ENCODE measurements at regions not wholly inside any gene's neighbourhood (a gene's known extent, or its start where the extent isn't known, plus 50 kb on each side); places are given as distances from the start of the nearest gene placed in this dataset.
A peak's percentile ranks its signal among the peaks of the same experiment; 100 is the strongest.

DNA sequence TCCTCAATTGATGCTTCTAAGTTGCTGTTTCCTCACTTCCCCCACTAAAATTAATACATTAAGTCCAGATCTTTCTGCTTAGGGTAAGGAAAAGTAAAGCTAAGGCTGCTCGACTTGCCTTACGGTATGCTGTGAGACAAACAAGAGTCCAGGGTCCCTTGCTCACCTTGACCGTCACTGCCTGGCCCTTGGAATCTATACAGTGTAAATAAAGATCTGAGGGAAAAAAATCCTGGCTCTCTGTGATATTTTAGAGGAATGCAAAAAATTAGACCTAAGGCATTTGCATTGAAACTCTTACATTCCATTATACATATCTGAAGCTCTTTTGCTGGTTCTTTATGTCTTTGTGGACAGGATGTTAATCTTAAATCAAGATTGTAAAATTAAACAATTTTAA lies 129.6 kb upstream of the HCCS start:
- Histone ChIP-seq H3K27ac (ENCODE audit: low read depth in 1 of 2, low read length in 1 of 2) (no peak overlapping the region), H3K4me3 (no peak overlapping the region), H3K4me1 (ENCODE audit: control insufficient read depth in 5 of 5, insufficient read depth in 5 of 5, low read length in 5 of 5) (no peaks in the 10 kb centered on the region), H3K9me3 (ENCODE audit: control insufficient read depth in 4 of 4, insufficient read depth in 3 of 4, low read length in 3 of 4) (no peaks in the 10 kb centered on the region), H3K9ac (ENCODE audit: insufficient read depth in 1 of 2, low read length in 2 of 2) (no peak overlapping the region), H3K27me3 (ENCODE audit: control insufficient read depth in 3 of 3, insufficient read depth in 3 of 3, low read length in 2 of 3) (peaks cover 0 to 7% (median 4%) of the 10 kb centered on the region in 3 donors), H3K36me3 (ENCODE audit: control insufficient read depth in 4 of 4, insufficient read depth in 4 of 4, low read length in 4 of 4) (no peaks in the 10 kb centered on the region)
- DNase-seq = no peak
- TF ChIP-seq, protein P1, sequence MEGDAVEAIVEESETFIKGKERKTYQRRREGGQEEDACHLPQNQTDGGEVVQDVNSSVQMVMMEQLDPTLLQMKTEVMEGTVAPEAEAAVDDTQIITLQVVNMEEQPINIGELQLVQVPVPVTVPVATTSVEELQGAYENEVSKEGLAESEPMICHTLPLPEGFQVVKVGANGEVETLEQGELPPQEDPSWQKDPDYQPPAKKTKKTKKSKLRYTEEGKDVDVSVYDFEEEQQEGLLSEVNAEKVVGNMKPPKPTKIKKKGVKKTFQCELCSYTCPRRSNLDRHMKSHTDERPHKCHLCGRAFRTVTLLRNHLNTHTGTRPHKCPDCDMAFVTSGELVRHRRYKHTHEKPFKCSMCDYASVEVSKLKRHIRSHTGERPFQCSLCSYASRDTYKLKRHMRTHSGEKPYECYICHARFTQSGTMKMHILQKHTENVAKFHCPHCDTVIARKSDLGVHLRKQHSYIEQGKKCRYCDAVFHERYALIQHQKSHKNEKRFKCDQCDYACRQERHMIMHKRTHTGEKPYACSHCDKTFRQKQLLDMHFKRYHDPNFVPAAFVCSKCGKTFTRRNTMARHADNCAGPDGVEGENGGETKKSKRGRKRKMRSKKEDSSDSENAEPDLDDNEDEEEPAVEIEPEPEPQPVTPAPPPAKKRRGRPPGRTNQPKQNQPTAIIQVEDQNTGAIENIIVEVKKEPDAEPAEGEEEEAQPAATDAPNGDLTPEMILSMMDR (IDR thresholded peaks at IDR 0.05; ENCODE audit: control extremely low read depth, extremely low read depth) = no peak
- ATAC-seq (ENCODE audit: insufficient read depth, low FRiP score) = no peak
- WGBS, 2 donors = 82 to 84% methylated on average over 3 of the region's 3 CpGs

DNA sequence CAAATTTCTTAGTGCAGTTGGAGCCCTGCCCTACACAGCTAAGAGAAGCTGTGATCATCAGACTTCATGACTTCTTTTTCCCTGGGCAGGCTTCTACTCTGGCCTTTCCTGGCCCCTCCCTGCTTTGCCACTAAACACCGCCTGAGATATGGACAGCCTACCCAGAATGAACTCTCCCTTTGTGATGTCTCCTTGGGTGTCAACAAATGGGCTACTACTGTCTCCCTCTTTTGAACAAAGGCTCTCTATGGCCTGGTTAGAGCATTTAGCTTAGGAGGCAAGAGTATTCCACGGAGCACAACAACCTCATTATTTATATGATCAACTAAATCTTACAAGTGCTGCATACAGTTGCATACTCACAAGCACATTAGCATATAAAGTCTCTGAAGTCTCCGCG lies 127.6 kb upstream of the HCCS start:
- H3K4me1 ChIP-seq (ENCODE audit: control insufficient read depth in 5 of 5, insufficient read depth in 5 of 5, low read length in 5 of 5) = no peaks in the 10 kb centered on the region
- no peak overlapping the region for H3K4me3 ChIP-seq
- TF ChIP-seq, protein P1 (IDR thresholded peaks at IDR 0.05; ENCODE audit: control extremely low read depth, extremely low read depth) = no peak
- ATAC-seq (ENCODE audit: insufficient read depth, low FRiP score) = no peak
- H3K9me3 ChIP-seq (ENCODE audit: control insufficient read depth in 4 of 4, insufficient read depth in 3 of 4, low read length in 3 of 4) = no peaks in the 10 kb centered on the region
- no peak overlapping the region for H3K27ac ChIP-seq (ENCODE audit: low read depth in 1 of 2, low read length in 1 of 2)
- peaks cover 0 to 7% (median 4%) of the 10 kb centered on the region in 3 donors for H3K27me3 ChIP-seq (ENCODE audit: control insufficient read depth in 3 of 3, insufficient read depth in 3 of 3, low read length in 2 of 3)
- DNase-seq = no peak
- H3K9ac ChIP-seq (ENCODE audit: insufficient read depth in 1 of 2, low read length in 2 of 2) = no peak overlapping the region
- WGBS, 2 donors = 79 to 99% methylated on average over 4 of the region's 4 CpGs
- H3K36me3 ChIP-seq (ENCODE audit: control insufficient read depth in 4 of 4, insufficient read depth in 4 of 4, low read length in 4 of 4) = no peaks in the 10 kb centered on the region

DNA sequence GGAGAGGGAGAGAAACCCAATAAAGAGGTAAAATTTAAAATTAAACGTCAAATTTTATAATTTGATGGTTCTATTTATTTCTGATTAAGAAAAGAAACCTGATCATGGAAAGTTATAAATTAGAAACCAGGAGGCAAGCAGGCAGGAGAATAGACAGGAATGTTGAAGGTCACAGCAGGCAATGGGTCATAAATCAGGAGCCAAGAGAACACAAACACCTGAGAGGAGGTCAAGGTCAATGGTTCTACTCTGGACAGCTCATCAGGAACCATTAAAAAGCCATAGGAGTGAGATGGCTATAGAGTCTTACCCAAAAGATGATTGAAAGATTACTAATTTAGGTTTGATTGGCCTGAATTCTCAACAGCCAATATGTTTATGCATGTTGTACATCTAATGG lies 126.9 kb upstream of the HCCS start:
- no peaks in the 10 kb centered on the region for H3K36me3 ChIP-seq (ENCODE audit: control insufficient read depth in 4 of 4, insufficient read depth in 4 of 4, low read length in 4 of 4)
- no peak overlapping the region for H3K27ac ChIP-seq (ENCODE audit: low read depth in 1 of 2, low read length in 1 of 2)
- no peaks in the 10 kb centered on the region for H3K9me3 ChIP-seq (ENCODE audit: control insufficient read depth in 4 of 4, insufficient read depth in 3 of 4, low read length in 3 of 4)
- H3K27me3 ChIP-seq (ENCODE audit: control insufficient read depth in 3 of 3, insufficient read depth in 3 of 3, low read length in 2 of 3) = peaks cover 0 to 7% (median 3%) of the 10 kb centered on the region in 3 donors
- H3K4me3 ChIP-seq = no peak overlapping the region
- ATAC-seq (ENCODE audit: insufficient read depth, low FRiP score) (no peak), DNase-seq (no peak)
- H3K9ac ChIP-seq (ENCODE audit: insufficient read depth in 1 of 2, low read length in 2 of 2) = no peak overlapping the region
- H3K4me1 ChIP-seq (ENCODE audit: control insufficient read depth in 5 of 5, insufficient read depth in 5 of 5, low read length in 5 of 5) = no peaks in the 10 kb centered on the region
- 78 to 90% methylated on average over 1 of the region's 1 CpG for WGBS, 2 donors
- TF ChIP-seq, protein P1 (IDR thresholded peaks at IDR 0.05; ENCODE audit: control extremely low read depth, extremely low read depth) = no peak

DNA sequence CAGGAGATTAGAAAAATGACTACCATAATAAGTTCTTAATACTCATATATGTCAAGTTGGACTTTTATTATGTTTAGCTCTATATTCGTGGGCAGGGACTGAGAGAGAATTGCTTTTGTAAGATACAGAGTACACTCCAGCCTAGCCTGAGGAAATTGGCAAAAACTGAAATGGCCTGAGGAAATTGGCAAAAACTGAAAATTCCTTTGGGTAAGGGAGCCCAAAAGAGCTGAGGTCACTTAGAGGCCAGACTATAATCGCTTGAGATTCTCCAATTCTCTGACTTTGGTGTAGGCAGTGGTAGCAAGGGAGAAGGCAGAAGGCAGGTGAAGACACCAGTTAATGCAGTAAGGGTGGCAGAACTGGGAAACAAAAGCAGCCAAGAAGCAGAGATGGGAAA lies 124.5 kb upstream of the HCCS start:
- Histone ChIP-seq H3K4me1 (ENCODE audit: control insufficient read depth in 5 of 5, insufficient read depth in 5 of 5, low read length in 5 of 5) (no peaks in the 10 kb centered on the region), H3K27ac (ENCODE audit: low read depth in 1 of 2, low read length in 1 of 2) (no peak overlapping the region), H3K27me3 (ENCODE audit: control insufficient read depth in 3 of 3, insufficient read depth in 3 of 3, low read length in 2 of 3) (peaks cover 0 to 3% (median 0%) of the 10 kb centered on the region in 3 donors), H3K4me3 (no peak overlapping the region), H3K9ac (ENCODE audit: insufficient read depth in 1 of 2, low read length in 2 of 2) (no peak overlapping the region), H3K9me3 (ENCODE audit: control insufficient read depth in 4 of 4, insufficient read depth in 3 of 4, low read length in 3 of 4) (no peaks in the 10 kb centered on the region), H3K36me3 (ENCODE audit: control insufficient read depth in 4 of 4, insufficient read depth in 4 of 4, low read length in 4 of 4) (no peaks in the 10 kb centered on the region)
- TF ChIP-seq, protein P1 (IDR thresholded peaks at IDR 0.05; ENCODE audit: control extremely low read depth, extremely low read depth) = no peak
- ATAC-seq (ENCODE audit: insufficient read depth, low FRiP score) (no peak), DNase-seq (peak in 1 of 3 donors; percentile 37)
- 38 to 79% methylated on average over 2 of the region's 2 CpGs for WGBS, 2 donors

Measured in lung (tissue), 11 donors.